EH (cell line): ENCODE measurements at regions not wholly inside any gene's neighbourhood (a gene's known extent, or its start where the extent isn't known, plus 50 kb on each side); places are given as distances from the start of the nearest gene placed in this dataset.

Experiments used
- DNase-seq: peaks from one replicate; pipeline ENCODE4 v3.0.0-alpha.2; 2015; ENCODE audit warnings: low read depth

DNA sequence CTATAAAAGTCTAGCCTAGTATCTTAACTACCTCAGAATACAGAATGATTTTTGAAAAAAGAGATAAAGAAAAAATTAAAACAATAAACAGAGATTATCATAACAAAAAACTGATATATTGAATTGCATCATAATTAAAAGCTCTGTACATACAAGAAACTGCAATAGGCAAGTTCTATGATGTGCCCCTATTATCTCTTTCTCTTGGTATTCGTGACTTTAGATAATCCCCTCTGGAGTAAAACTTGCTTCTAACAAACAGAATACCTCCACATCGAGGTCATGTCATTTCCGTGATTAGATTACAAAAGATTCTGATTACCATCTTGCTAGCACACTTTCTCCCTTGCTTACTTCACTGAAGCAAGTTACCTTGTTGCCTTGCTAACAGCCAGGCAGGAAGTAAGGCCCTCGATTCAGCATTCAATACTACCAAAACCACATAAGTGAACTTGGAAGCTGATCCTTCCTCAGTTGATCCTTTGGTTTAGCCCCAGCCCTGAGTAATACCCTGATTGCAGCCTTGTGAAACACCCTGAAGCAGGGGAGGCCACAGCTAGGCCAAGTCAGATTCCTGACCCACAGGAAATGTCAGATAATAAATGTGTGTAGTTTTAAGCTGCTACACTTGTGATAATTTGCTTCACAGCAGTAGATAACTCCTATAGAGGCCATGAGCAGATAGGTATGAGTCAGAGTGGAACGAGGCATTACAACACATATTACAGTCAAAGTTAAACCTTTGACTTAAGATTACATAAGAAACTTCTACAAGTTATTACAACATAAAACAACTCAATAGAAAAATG is 53.7 kb upstream of the TMX4 start:
- DNase-seq: peak; percentile 82

GRCh38 chr20:8074931-8075330 is 55.4 kb upstream of the TMX4 start:
- DNase-seq: no peak

GRCh38 chr20:8076306-8077136 is 55.5 kb upstream of the PLCB1 start:
- DNase-seq: no peak

GRCh38 chr20:8077137-8077466 is 55.0 kb upstream of the PLCB1 start:
- DNase-seq: no peak

DNA sequence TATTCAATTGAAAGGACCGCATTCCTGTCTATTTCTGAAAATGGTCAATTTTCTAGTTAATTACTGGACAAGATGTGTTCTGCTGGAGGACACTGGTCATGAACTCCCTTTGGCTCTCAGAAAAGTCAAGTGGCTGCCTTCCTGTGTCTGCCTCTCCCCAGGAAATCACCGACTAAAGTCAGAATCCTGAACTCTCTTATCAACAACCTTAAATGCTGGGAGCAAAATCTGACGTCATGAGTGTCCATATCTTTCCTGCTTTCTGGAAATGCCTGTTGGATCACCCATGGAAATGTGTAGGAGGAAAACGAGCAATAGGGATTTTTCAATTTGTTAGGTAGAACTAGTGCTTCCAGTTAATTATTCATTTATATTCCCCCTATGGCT is 53.5 kb upstream of the PLCB1 start:
- DNase-seq: no peak

DNA sequence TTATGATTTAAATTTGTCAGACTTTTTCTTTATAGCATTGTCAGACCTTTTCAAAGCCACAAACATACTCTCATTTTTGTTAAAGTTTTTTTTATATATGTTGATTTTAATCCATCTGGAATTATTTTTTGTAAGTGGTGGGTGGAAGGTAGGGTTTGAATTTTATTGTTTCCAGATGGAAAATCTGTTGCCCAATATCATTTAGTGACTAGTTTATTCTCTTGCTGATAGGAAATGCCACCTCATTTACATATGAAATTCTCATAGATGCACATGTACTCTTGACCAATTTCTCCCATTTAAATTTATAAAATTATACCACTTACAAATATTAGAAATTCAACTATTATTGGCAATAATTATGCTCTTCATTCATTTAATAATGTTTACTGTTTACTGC is 52.1 kb upstream of the PLCB1 start:
- no peak for DNase-seq

GRCh38 chr20:8082025-8082424 is 50.0 kb upstream of the PLCB1 start:
- peak; percentile 20 for DNase-seq
